ENCODE measurements at regions not wholly inside any gene's neighbourhood (a gene's known extent, or its start where the extent isn't known, plus 50 kb on each side); places are given as distances from the start of the nearest gene placed in this dataset.

- H3K4me1 ChIP-seq = no peaks in the 10 kb centered on the region
- H3K9me3 ChIP-seq = no peaks in the 10 kb centered on the region
- H3K36me3 ChIP-seq = no peaks in the 10 kb centered on the region
- no peak overlapping the region for H3K27ac ChIP-seq
- intact Hi-C loops (cut with DNase I; ENCODE audit: low total_unique reads) = no loop called here
- TF ChIP-seq, protein P1, sequence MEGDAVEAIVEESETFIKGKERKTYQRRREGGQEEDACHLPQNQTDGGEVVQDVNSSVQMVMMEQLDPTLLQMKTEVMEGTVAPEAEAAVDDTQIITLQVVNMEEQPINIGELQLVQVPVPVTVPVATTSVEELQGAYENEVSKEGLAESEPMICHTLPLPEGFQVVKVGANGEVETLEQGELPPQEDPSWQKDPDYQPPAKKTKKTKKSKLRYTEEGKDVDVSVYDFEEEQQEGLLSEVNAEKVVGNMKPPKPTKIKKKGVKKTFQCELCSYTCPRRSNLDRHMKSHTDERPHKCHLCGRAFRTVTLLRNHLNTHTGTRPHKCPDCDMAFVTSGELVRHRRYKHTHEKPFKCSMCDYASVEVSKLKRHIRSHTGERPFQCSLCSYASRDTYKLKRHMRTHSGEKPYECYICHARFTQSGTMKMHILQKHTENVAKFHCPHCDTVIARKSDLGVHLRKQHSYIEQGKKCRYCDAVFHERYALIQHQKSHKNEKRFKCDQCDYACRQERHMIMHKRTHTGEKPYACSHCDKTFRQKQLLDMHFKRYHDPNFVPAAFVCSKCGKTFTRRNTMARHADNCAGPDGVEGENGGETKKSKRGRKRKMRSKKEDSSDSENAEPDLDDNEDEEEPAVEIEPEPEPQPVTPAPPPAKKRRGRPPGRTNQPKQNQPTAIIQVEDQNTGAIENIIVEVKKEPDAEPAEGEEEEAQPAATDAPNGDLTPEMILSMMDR (IDR thresholded peaks at IDR 0.05) = no peak
- TF ChIP-seq POLR2AphosphoS5 (IDR thresholded peaks at IDR 0.05) = no peak
- TF ChIP-seq POLR2A (IDR thresholded peaks at IDR 0.05) = no peak
- H3K27me3 ChIP-seq = no peaks in the 10 kb centered on the region
- H3K4me3 ChIP-seq = no peak overlapping the region
- DNase-seq (ENCODE audit: low spot score in 2 of 2) = no peak
These were observed 619.1 kb upstream of the COX7C start for GRCh38 chr5:85998656-85999055.

GRCh38 chr5:86008293-86008692 lies 609.4 kb upstream of the COX7C start:
- no peak for TF ChIP-seq POLR2AphosphoS5 (IDR thresholded peaks at IDR 0.05)
- TF ChIP-seq, protein P1 (IDR thresholded peaks at IDR 0.05) = no peak
- no peak for TF ChIP-seq POLR2A (IDR thresholded peaks at IDR 0.05)
- no peaks in the 10 kb centered on the region for H3K36me3 ChIP-seq
- no peak overlapping the region for H3K27ac ChIP-seq
- H3K9me3 ChIP-seq = peaks cover 0 to 4% of the 10 kb centered on the region in 2 donors
- no peak for DNase-seq (ENCODE audit: low spot score in 2 of 2)
- intact Hi-C loops (cut with DNase I; ENCODE audit: low total_unique reads) = no loop called here
- H3K27me3 ChIP-seq = no peaks in the 10 kb centered on the region
- H3K4me1 ChIP-seq = no peaks in the 10 kb centered on the region
- H3K4me3 ChIP-seq = no peak overlapping the region

DNA sequence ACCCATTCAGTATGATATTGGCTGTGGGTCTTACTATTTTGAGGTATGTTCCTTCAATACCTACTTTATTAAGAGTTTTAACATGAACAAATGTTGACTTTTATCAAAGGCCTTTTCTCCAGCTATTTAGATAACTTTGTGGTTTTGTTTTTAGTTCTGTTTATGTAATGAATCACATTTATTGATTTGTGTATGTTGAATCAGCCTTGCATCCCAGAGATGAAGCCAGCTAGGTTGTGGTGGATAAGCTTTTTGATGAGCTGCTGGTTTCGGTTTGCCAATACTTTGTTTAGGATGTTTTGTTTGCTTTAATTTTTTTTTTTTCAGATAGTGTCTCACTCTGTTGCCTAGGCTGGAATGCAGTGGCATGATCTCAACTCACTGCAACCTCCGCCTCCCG lies 609.0 kb upstream of the COX7C start:
- Histone ChIP-seq H3K4me1 (no peaks in the 10 kb centered on the region), H3K27me3 (no peaks in the 10 kb centered on the region), H3K27ac (no peak overlapping the region), H3K9me3 (peaks cover 0 to 4% of the 10 kb centered on the region in 2 donors), H3K4me3 (no peak overlapping the region), H3K36me3 (no peaks in the 10 kb centered on the region)
- DNase-seq (ENCODE audit: low spot score in 2 of 2) = no peak
- intact Hi-C loops (cut with DNase I; ENCODE audit: low total_unique reads) = no loop called here
- TF ChIP-seq POLR2AphosphoS5 (IDR thresholded peaks at IDR 0.05) (no peak), POLR2A (IDR thresholded peaks at IDR 0.05) (no peak)
- TF ChIP-seq, protein P1 (IDR thresholded peaks at IDR 0.05) = no peak

DNA sequence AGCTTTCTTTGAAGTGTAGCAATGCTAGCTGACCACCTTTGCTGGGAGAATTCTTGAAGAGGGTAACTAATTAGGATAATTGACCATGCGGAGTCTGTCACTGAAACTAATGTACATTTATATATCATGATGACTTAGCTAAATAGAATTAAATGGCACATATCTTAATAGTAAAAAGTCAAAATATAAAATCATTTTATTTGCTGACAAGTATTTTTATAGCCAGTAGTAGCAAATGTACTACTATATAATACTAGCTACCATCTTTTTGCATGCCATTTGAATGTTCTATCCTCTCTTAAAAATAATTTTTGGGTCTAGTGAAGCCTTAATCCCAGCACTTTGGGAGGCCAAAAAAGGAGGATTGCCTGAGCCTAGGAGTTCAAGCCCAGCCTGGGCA lies 605.8 kb upstream of the COX7C start:
- intact Hi-C loops (cut with DNase I; ENCODE audit: low total_unique reads) = no loop called here
- Histone ChIP-seq H3K36me3 (no peaks in the 10 kb centered on the region), H3K27me3 (no peaks in the 10 kb centered on the region), H3K27ac (no peak overlapping the region), H3K4me1 (no peaks in the 10 kb centered on the region), H3K4me3 (no peak overlapping the region), H3K9me3 (peaks cover 0 to 4% of the 10 kb centered on the region in 2 donors)
- no peak for TF ChIP-seq POLR2A (IDR thresholded peaks at IDR 0.05)
- TF ChIP-seq POLR2AphosphoS5 (IDR thresholded peaks at IDR 0.05) = no peak
- TF ChIP-seq, protein P1 (IDR thresholded peaks at IDR 0.05) = no peak
- no peak for DNase-seq (ENCODE audit: low spot score in 2 of 2)

- H3K4me1 ChIP-seq = no peaks in the 10 kb centered on the region
- no peak overlapping the region for H3K4me3 ChIP-seq
- no peaks in the 10 kb centered on the region for H3K36me3 ChIP-seq
- intact Hi-C loops (cut with DNase I; ENCODE audit: low total_unique reads) = no loop called here
- H3K27me3 ChIP-seq = no peaks in the 10 kb centered on the region
- DNase-seq (ENCODE audit: low spot score in 2 of 2) = no peak
- no peak overlapping the region for H3K27ac ChIP-seq
- H3K9me3 ChIP-seq = no peaks in the 10 kb centered on the region
- TF ChIP-seq POLR2AphosphoS5 (IDR thresholded peaks at IDR 0.05) (no peak), POLR2A (IDR thresholded peaks at IDR 0.05) (no peak)
- TF ChIP-seq, protein P1 (IDR thresholded peaks at IDR 0.05) = no peak
These were observed 588.4 kb upstream of the COX7C start for GRCh38 chr5:86029308-86029707.
